ENCODE measurements at regions not wholly inside any gene's neighbourhood (a gene's known extent, or its start where the extent isn't known, plus 50 kb on each side); places are given as distances from the start of the nearest gene placed in this dataset.

GRCh38 chr11:34789196-34789834 lies 126.9 kb downstream of the APIP start:
- WGBS: 82% methylated on average over 4 of the region's 4 CpGs
- intact Hi-C loops (cut with DNase I): no loop called here
- Histone ChIP-seq H3K27me3 (replicated peaks; ENCODE audit: insufficient read depth) (no peaks in the 10 kb centered on the region), H3K27ac (no peak overlapping the region), H3K4me3 (no peak overlapping the region), H3K36me3 (no peaks in the 10 kb centered on the region), H3K9me3 (no peaks in the 10 kb centered on the region), H3K4me1 (replicated peaks) (no peaks in the 10 kb centered on the region)
- DNase-seq (ENCODE audit: low spot score): no peak
- TF ChIP-seq POLR2A (IDR thresholded peaks at IDR 0.05) (no peak), CTCF (IDR thresholded peaks at IDR 0.05) (no peak), POLR2AphosphoS5 (IDR thresholded peaks at IDR 0.05) (no peak)

DNA sequence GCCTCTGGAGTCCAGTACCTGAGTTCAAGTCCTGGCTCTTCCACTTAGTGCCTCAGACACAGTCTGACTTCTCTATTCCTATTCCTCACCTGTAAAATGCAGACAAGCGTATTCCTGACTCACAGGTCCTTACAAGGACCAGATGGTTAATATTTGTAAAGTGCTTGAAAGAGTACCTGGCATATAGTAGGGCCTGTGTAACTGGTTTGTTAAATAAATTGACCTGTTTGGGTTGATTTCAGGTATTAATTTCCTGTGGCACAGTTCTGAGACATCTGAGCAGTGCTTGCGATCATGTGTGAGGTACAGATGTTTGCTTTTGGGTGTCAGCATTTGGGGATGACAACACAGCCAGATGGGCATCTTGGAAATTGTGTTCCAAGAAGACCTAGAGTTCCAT lies 127.5 kb downstream of the APIP start:
- intact Hi-C loops (cut with DNase I): no loop called here

DNA sequence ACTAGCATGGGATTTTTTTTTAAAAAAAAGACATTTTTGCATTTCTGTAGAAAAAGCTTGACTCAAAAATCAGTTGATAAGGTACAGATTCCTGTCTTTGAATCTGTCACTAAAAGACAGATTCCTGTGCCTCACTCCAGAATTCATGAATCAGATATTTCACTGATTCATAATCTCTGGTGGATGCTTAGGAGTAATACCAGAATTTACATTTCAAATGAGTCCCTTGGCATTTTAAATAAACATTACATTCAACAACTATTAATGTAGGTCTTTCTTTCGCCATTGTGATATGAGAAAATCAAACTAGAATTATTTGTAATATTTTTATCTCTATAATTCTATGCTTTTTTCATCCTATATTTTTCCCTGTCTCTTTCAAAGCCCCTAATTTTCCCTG lies 128.3 kb downstream of the APIP start:
- no peaks in the 10 kb centered on the region for H3K4me1 ChIP-seq (replicated peaks)
- H3K27ac ChIP-seq: no peak overlapping the region
- WGBS: 90% methylated on average over 1 of the region's 1 CpG
- H3K9me3 ChIP-seq: no peaks in the 10 kb centered on the region
- H3K27me3 ChIP-seq (replicated peaks; ENCODE audit: insufficient read depth): no peaks in the 10 kb centered on the region
- no peak overlapping the region for H3K4me3 ChIP-seq
- intact Hi-C loops (cut with DNase I): no loop called here
- H3K36me3 ChIP-seq: no peaks in the 10 kb centered on the region
- DNase-seq (ENCODE audit: low spot score): no peak
- TF ChIP-seq POLR2A (IDR thresholded peaks at IDR 0.05): no peak
- no peak for TF ChIP-seq POLR2AphosphoS5 (IDR thresholded peaks at IDR 0.05)
- TF ChIP-seq CTCF (IDR thresholded peaks at IDR 0.05): no peak

More for the DNA sequence above, 127.5 kb downstream of the APIP start:
- Histone ChIP-seq H3K4me3 (no peak overlapping the region), H3K27ac (no peak overlapping the region), H3K36me3 (no peaks in the 10 kb centered on the region), H3K27me3 (replicated peaks; ENCODE audit: insufficient read depth) (no peaks in the 10 kb centered on the region), H3K4me1 (replicated peaks) (no peaks in the 10 kb centered on the region), H3K9me3 (no peaks in the 10 kb centered on the region)
- no peak for DNase-seq (ENCODE audit: low spot score)
- TF ChIP-seq POLR2A (IDR thresholded peaks at IDR 0.05) (no peak), POLR2AphosphoS5 (IDR thresholded peaks at IDR 0.05) (no peak), CTCF (IDR thresholded peaks at IDR 0.05) (no peak)
- 78% methylated on average over 2 of the region's 2 CpGs for WGBS

DNA sequence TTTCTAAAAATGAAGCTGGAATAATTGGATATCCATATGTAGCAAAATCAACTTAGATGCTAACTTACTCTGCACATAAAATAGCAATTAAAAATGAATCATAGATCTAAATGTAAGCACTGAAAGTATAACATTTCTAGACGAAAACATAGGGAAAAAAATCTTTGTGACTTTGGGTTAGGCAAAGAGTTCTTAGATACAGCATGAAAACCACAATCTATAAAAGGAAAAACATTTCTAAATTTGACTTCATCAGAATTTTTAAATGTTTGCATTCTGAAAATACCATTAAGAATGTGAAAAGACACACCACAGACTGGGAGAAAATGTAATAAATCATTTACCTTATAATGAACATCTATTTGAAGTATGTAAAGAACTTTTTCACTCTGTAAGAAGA lies 128.8 kb downstream of the APIP start:
- TF ChIP-seq POLR2A (IDR thresholded peaks at IDR 0.05): no peak
- TF ChIP-seq CTCF (IDR thresholded peaks at IDR 0.05): no peak
- no peak for TF ChIP-seq POLR2AphosphoS5 (IDR thresholded peaks at IDR 0.05)
- Histone ChIP-seq H3K27me3 (replicated peaks; ENCODE audit: insufficient read depth) (no peaks in the 10 kb centered on the region), H3K27ac (no peak overlapping the region), H3K4me1 (replicated peaks) (no peaks in the 10 kb centered on the region), H3K4me3 (no peak overlapping the region), H3K36me3 (no peaks in the 10 kb centered on the region), H3K9me3 (no peaks in the 10 kb centered on the region)
- 65% methylated on average over 1 of the region's 1 CpG for WGBS
- no peak for DNase-seq (ENCODE audit: low spot score)
- intact Hi-C loops (cut with DNase I): no loop called here

GRCh38 chr11:34784318-34784841 lies 131.8 kb downstream of the APIP start:
- TF ChIP-seq POLR2AphosphoS5 (IDR thresholded peaks at IDR 0.05): no peak
- TF ChIP-seq CTCF (IDR thresholded peaks at IDR 0.05): no peak
- no peak for TF ChIP-seq POLR2A (IDR thresholded peaks at IDR 0.05)
- no peaks in the 10 kb centered on the region for H3K36me3 ChIP-seq
- H3K27me3 ChIP-seq (replicated peaks; ENCODE audit: insufficient read depth): no peaks in the 10 kb centered on the region
- no peak overlapping the region for H3K4me3 ChIP-seq
- no peaks in the 10 kb centered on the region for H3K9me3 ChIP-seq
- H3K4me1 ChIP-seq (replicated peaks): no peaks in the 10 kb centered on the region
- no peak for DNase-seq (ENCODE audit: low spot score)
- H3K27ac ChIP-seq: no peak overlapping the region
- WGBS: 44% methylated on average over 2 of the region's 2 CpGs
- intact Hi-C loops (cut with DNase I): no loop called here

Measured in prostate gland (tissue), 2 donors.